GM18508 (cell line): ENCODE measurements at regions not wholly inside any gene's neighbourhood (a gene's known extent, or its start where the extent isn't known, plus 50 kb on each side); places are given as distances from the start of the nearest gene placed in this dataset.
"Not testable (repeated sequence)": the region's sequence is repeated elsewhere in the genome, so short reads cannot be mapped to it uniquely, and the experiment has no call there.

Source experiments
- ATAC-seq: cut with Tn5 transposase; IDR thresholded peaks from one replicate; pipeline ENCODE4 v1.9.1; 2021; ENCODE audit warnings: moderate number of reproducible peaks; ENCODE audit not compliant: insufficient read depth, unreplicated experiment

- ATAC-seq: no peak
Observed at GRCh38 chr2:22359071-22359672, 1025.8 kb upstream of the KLHL29 start.

- ATAC-seq: no peak
Observed at GRCh38 chr2:22360735-22361374, 1024.1 kb upstream of the KLHL29 start.

DNA sequence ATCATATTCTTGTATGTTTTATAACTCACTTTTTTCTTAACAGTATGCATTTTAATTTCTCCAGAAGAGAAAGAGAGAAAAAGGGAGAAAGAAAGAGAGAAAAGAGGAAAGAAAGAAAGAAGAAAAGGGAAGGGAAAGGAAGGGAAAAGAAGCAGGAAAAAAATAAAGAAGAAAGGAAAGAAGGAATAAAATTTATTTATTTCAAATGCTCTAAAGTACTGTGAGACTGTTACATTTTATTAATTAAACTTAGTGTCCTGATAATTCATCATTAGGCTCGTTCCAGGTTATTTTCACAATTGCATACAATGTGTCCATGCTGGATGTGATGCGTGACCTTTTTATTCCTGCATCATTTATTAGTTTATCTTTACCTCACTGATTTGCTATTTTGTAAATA, 1023.4 kb upstream of the KLHL29 start:
- no peak for ATAC-seq

- ATAC-seq: no peak
Observed at GRCh38 chr2:22375096-22375495, 1009.9 kb upstream of the KLHL29 start.

- ATAC-seq: no peak
Observed at GRCh38 chr2:22377268-22377667, 1007.7 kb upstream of the KLHL29 start.

- no peak for ATAC-seq
Observed at GRCh38 chr2:22382479-22383169, 1002.4 kb upstream of the KLHL29 start.

DNA sequence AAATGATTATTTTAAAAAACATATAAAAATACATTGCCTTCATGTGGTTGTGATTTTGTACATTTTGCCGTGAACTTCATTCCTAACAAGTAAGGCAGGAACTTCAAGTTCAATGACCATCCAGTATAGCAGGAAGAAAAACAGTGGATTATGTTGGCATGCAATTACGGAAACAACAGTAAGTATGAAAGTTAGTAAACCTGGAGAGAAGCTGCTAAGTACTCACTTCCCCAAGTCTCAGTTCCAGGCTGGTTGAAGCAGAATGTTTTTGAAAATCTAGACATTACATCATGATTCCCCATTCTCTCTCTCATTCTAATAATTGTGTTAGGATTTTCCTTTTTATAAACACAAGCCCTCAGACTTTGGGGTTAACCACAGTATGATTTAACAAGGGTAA, 987.1 kb upstream of the KLHL29 start:
- ATAC-seq: no peak

DNA sequence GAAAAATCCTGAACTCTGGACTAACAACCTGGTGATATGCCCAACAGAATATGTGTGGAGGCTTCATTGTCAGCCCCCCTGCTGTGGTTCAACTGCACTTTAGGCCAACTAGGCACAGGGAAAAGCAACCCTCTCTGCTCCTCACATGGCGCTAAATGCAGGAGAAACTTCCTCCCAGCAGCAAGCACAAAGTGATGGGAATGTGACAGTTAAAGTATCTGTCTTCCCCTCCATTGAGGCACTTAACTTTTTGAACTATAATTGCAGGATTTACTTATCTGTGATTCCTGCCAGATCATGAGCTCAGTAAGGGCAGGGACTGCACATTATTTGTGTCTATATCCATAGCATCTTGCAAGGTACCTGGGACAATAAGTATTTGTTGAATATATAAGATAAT, 981.2 kb upstream of the KLHL29 start:
- ATAC-seq: no peak

- no peak for ATAC-seq
Observed at GRCh38 chr2:22406625-22407024, 978.4 kb upstream of the KLHL29 start.

DNA sequence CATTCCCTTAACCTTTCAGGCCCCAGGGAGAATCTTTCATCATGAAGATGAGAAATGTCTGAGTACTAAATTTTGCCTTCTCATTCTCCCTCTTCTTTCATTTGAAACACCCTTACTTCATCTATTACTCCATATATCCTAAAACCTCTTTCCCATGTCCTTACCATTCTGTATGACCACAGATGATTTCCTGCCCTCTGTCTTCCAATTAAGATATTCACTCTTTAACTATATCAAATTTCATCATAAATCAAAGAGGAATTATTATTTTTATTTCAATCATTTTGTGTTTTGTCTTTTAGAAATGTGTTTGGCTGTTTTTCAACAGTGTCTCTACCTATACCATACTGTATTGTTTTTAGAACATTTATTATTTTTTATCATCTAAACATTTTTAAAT, 964.9 kb upstream of the KLHL29 start:
- no peak for ATAC-seq

GRCh38 chr2:22442051-22442450, 942.9 kb upstream of the KLHL29 start:
- ATAC-seq: no peak

- no peak for ATAC-seq
Observed at GRCh38 chr2:22444281-22444680, 940.7 kb upstream of the KLHL29 start.

DNA sequence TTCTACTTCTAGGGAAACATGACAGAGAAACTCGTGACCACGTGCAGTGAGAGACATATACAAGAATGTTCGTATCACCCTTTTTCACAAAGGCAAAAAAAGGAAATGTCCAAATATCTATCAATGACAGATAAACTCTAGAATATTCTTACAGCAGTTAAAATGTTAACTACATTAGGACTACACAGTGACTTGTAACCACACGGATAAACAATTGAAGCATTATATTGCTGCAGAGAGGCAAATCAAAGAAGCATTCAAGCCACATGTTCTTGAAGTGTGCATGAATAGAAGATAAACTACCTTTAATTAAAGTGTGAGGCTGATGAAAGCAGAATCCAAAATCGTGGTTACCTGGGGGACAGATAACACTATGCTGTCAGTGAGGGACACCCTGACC, 935.3 kb upstream of the KLHL29 start:
- no peak for ATAC-seq

- no peak for ATAC-seq
Observed at GRCh38 chr2:22450831-22451230, 934.1 kb upstream of the KLHL29 start.

DNA sequence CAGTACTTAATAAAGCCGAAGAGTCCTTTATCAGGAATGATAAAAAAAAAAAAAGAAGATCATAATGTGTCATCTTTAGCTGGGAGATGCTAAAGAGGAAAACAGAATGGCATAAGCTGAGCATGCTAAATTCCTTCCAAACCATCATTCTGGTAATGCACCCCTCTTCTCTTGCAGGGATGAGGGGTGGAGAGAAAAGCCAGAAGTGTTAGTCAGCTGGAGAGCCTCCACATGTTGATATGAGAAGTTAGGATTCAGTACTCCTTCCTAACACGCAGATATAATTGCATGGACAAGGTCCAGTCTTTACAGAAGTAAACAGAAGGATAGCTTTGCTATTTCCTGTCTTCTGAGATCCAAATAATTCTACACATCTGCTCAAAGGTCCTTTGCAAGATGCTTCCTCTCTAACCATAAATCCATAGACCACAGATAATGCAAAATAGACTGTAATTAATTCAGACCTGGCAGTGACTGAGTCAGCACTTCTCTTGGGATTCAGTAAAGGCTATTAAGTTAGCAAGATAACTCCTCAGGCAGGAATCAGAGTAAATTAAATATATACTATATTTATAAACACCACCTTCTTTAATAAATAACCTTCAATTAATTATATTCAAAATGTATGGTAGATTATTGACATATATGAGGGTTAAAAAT, 930.0 kb upstream of the KLHL29 start:
- ATAC-seq: no peak

GRCh38 chr2:22458440-22458839, 926.5 kb upstream of the KLHL29 start:
- no peak for ATAC-seq

DNA sequence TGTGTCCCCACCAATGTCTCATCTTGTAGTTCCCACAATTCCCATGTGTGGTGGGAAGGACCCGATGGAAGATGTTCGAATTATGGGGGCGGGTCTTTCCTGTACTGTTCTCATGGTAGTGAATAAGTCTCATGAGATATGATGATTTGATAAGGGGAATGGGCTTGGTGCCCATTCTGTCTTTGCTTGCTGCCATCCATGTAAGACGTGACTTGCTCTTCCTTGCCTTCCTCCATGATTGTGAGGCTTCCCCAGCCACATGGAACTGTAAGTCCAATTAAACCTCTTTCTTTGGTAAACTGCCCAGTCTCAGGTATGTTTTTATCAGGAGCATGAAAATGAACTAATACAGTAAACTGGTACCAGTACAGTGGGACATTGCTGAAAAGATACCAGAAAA, 909.9 kb upstream of the KLHL29 start:
- not testable (repeated sequence) for ATAC-seq

GRCh38 chr2:22478329-22478728, 906.6 kb upstream of the KLHL29 start:
- no peak for ATAC-seq

DNA sequence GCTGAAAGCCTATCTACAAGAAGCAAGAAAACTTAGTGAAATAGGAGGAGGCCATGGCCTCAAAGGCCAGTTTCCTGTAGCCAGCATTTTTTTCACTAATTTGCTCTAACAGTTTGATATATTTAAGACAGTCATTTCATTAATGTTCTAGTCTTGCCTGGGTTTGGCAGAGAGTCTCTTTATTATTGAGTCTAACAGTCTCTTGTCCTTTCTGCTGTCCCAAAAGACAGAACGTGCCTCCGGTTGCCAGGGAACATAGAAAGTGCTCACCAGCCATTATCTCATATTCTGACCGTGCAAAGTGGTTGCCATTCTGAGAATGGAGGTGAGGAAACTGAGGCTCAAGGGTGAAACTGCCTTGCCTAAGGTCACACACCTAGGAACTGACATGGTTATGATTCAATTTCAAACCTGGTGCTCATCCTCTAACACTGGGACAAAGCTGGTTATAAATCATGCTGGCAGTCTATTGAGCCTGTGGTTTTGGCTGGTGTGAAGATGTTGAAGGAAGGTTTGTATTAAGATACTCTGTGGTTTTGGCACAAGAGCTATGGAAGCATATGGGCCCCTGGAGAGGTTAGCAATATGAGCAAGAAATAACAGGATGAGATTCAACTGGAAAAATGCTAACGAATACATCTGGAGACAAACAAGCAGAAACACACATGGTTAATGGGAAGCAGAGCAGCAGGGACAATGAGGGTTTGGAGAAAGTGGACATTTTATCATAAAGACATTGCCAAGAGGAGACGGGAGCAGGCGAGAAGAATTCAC, 903.3 kb upstream of the KLHL29 start:
- no peak for ATAC-seq

- no peak for ATAC-seq
Observed at GRCh38 chr2:22483036-22483435, 901.9 kb upstream of the KLHL29 start.

- no peak for ATAC-seq
Observed at GRCh38 chr2:22485486-22485885, 899.5 kb upstream of the KLHL29 start.
